ENCODE measurements at regions not wholly inside any gene's neighbourhood (a gene's known extent, or its start where the extent isn't known, plus 50 kb on each side); places are given as distances from the start of the nearest gene placed in this dataset.

GRCh38 chr7:132029369-132030085, 473.1 kb upstream of the PODXL start:
- H3K4me2 ChIP-seq (ENCODE audit: low read length): no peak overlapping the region
- no peaks in the 10 kb centered on the region for H3K79me2 ChIP-seq (ENCODE audit: insufficient read depth, low read length)
- no peak overlapping the region for H3K4me3 ChIP-seq (ENCODE audit: low read depth, low read length, poor library complexity, severe bottlenecking)
- no peaks in the 10 kb centered on the region for H3K9me2 ChIP-seq (ENCODE audit: low read depth, low read length)
- no peaks in the 10 kb centered on the region for H3K9me3 ChIP-seq (ENCODE audit: low read length)
- no peaks in the 10 kb centered on the region for H4K20me1 ChIP-seq (ENCODE audit: insufficient read depth, low read length)
- H3K27me3 ChIP-seq (ENCODE audit: insufficient read depth, low read length): no peaks in the 10 kb centered on the region
- H2AFZ ChIP-seq (ENCODE audit: low read length): no peak overlapping the region
- H3K9ac ChIP-seq (ENCODE audit: low read length): no peak overlapping the region
- TF ChIP-seq CTCF (IDR thresholded peaks at IDR 0.05; ENCODE audit: low read length) (no peak), EZH2 (IDR thresholded peaks at IDR 0.05; ENCODE audit: borderline replicate concordance, low read length) (no peak)
- H3K36me3 ChIP-seq (ENCODE audit: insufficient read depth, low read length): no peaks in the 10 kb centered on the region
- no peaks in the 10 kb centered on the region for H3K4me1 ChIP-seq (ENCODE audit: insufficient read depth, low read length, severe bottlenecking)
- no peaks in the 10 kb centered on the region for H3F3A ChIP-seq (ENCODE audit: insufficient read depth, low read length)
- H3K27ac ChIP-seq (ENCODE audit: low read depth, low read length, poor library complexity, severe bottlenecking): no peak overlapping the region

- H3K36me3 ChIP-seq (ENCODE audit: insufficient read depth, low read length): no peaks in the 10 kb centered on the region
- H3K4me1 ChIP-seq (ENCODE audit: insufficient read depth, low read length, severe bottlenecking): no peaks in the 10 kb centered on the region
- no peaks in the 10 kb centered on the region for H3K9me2 ChIP-seq (ENCODE audit: low read depth, low read length)
- no peak overlapping the region for H2AFZ ChIP-seq (ENCODE audit: low read length)
- H3K9ac ChIP-seq (ENCODE audit: low read length): no peak overlapping the region
- H3K27ac ChIP-seq (ENCODE audit: low read depth, low read length, poor library complexity, severe bottlenecking): no peak overlapping the region
- no peaks in the 10 kb centered on the region for H3K27me3 ChIP-seq (ENCODE audit: insufficient read depth, low read length)
- no peak for TF ChIP-seq CTCF (IDR thresholded peaks at IDR 0.05; ENCODE audit: low read length)
- no peak for TF ChIP-seq EZH2 (IDR thresholded peaks at IDR 0.05; ENCODE audit: borderline replicate concordance, low read length)
- no peak overlapping the region for H3K4me2 ChIP-seq (ENCODE audit: low read length)
- no peak overlapping the region for H3K4me3 ChIP-seq (ENCODE audit: low read depth, low read length, poor library complexity, severe bottlenecking)
- H3K9me3 ChIP-seq (ENCODE audit: low read length): no peaks in the 10 kb centered on the region
- H3K79me2 ChIP-seq (ENCODE audit: insufficient read depth, low read length): no peaks in the 10 kb centered on the region
- H4K20me1 ChIP-seq (ENCODE audit: insufficient read depth, low read length): no peaks in the 10 kb centered on the region
- H3F3A ChIP-seq (ENCODE audit: insufficient read depth, low read length): no peaks in the 10 kb centered on the region
These were observed 471.9 kb upstream of the PODXL start for GRCh38 chr7:132028144-132028920.

DNA sequence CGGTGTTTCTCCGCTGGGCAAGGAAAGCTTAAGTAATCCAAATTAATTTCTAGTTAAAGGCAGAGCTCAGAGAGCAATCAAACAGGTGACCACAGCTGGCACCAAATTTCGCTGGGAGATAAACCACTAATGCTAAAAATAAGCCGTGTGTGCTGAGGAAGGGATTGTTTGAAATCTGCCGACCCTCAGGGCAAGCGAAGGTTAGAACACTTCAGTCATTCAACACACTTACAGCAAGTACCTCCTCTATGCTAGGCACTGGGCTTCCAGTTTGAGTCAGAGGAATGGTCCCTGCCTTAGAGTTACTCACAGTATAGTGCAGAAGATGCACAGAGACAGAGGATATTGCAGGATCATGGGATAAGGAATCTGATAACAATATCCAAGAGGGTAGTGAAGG, 467.9 kb upstream of the PODXL start:
- H3F3A ChIP-seq (ENCODE audit: insufficient read depth, low read length): no peaks in the 10 kb centered on the region
- H3K79me2 ChIP-seq (ENCODE audit: insufficient read depth, low read length): no peaks in the 10 kb centered on the region
- no peak overlapping the region for H2AFZ ChIP-seq (ENCODE audit: low read length)
- no peaks in the 10 kb centered on the region for H3K36me3 ChIP-seq (ENCODE audit: insufficient read depth, low read length)
- H4K20me1 ChIP-seq (ENCODE audit: insufficient read depth, low read length): no peaks in the 10 kb centered on the region
- no peaks in the 10 kb centered on the region for H3K27me3 ChIP-seq (ENCODE audit: insufficient read depth, low read length)
- no peak overlapping the region for H3K9ac ChIP-seq (ENCODE audit: low read length)
- H3K4me1 ChIP-seq (ENCODE audit: insufficient read depth, low read length, severe bottlenecking): no peaks in the 10 kb centered on the region
- no peaks in the 10 kb centered on the region for H3K9me3 ChIP-seq (ENCODE audit: low read length)
- no peak overlapping the region for H3K4me2 ChIP-seq (ENCODE audit: low read length)
- H3K9me2 ChIP-seq (ENCODE audit: low read depth, low read length): no peaks in the 10 kb centered on the region
- TF ChIP-seq CTCF (IDR thresholded peaks at IDR 0.05; ENCODE audit: low read length): no peak
- TF ChIP-seq EZH2 (IDR thresholded peaks at IDR 0.05; ENCODE audit: borderline replicate concordance, low read length): no peak
- no peak overlapping the region for H3K27ac ChIP-seq (ENCODE audit: low read depth, low read length, poor library complexity, severe bottlenecking)
- H3K4me3 ChIP-seq (ENCODE audit: low read depth, low read length, poor library complexity, severe bottlenecking): no peak overlapping the region
